ENCODE measurements at regions not wholly inside any gene's neighbourhood (a gene's known extent, or its start where the extent isn't known, plus 50 kb on each side); places are given as distances from the start of the nearest gene placed in this dataset.

- TF ChIP-seq BHLHE40 (IDR thresholded peaks at IDR 0.05; ENCODE audit: borderline replicate concordance) (no peak), PKNOX1 (IDR thresholded peaks at IDR 0.05) (no peak), NFRKB (IDR thresholded peaks at IDR 0.05) (no peak), SP1 (IDR thresholded peaks at IDR 0.05) (no peak), ELF4 (IDR thresholded peaks at IDR 0.05) (no peak)
Observed at GRCh38 chr4:175910700-175911099, 98.6 kb upstream of the GPM6A start.

All from HEK293T (cell line).